HUES48 (cell line): ENCODE measurements at regions not wholly inside any gene's neighbourhood (a gene's known extent, or its start where the extent isn't known, plus 50 kb on each side); places are given as distances from the start of the nearest gene placed in this dataset.
"Not testable (repeated sequence)": the region's sequence is repeated elsewhere in the genome, so short reads cannot be mapped to it uniquely, and the experiment has no call there.

Experiments
- H3K27ac ChIP-seq: one replicate; pipeline ENCODE4 v1.7.0; 2013; ENCODE audit warnings: low read depth, low read length, inconsistent platforms
- H3K27me3 ChIP-seq: 2 replicates; pipeline ENCODE4 v1.6.1; 2013; ENCODE audit warnings: mild to moderate bottlenecking, low read length; ENCODE audit not compliant: control insufficient read depth, insufficient read depth
- H3K36me3 ChIP-seq: 2 replicates; pipeline ENCODE4 v1.6.1; 2013; ENCODE audit warnings: low read length; ENCODE audit not compliant: control insufficient read depth, insufficient read depth
- H3K4me1 ChIP-seq: 2 replicates; pipeline ENCODE4 v1.6.1; 2013; ENCODE audit warnings: mild to moderate bottlenecking, low read length; ENCODE audit not compliant: control insufficient read depth, insufficient read depth
- H3K4me3 ChIP-seq: 2 replicates; pipeline ENCODE4 v1.5.1; 2013; ENCODE audit warnings: mild to moderate bottlenecking, low read depth, low read length
- H3K9ac ChIP-seq: 2 replicates; pipeline ENCODE4 v1.6.1; 2013; ENCODE audit warnings: mild to moderate bottlenecking, low read depth, low read length, moderate library complexity
- H3K9me3 ChIP-seq: 2 replicates; pipeline ENCODE4 v1.6.1; 2013; ENCODE audit warnings: low read length; ENCODE audit not compliant: control insufficient read depth, insufficient read depth

GRCh38 chr16:86858501-86858900 lies 280.2 kb downstream of the FOXL1 start:
- Histone ChIP-seq H3K9ac (no peak overlapping the region), H3K4me1 (no peaks in the 10 kb centered on the region), H3K36me3 (no peaks in the 10 kb centered on the region), H3K4me3 (no peak overlapping the region), H3K9me3 (peaks cover 7% of the 10 kb centered on the region; the same call in 1 of the 2 replicates), H3K27me3 (no peaks in the 10 kb centered on the region), H3K27ac (no peak overlapping the region)

GRCh38 chr16:86861270-86861858 lies 283.0 kb downstream of the FOXL1 start:
- not testable (repeated sequence) for H3K27me3 ChIP-seq, H3K4me1 ChIP-seq, H3K9me3 ChIP-seq, H3K9ac ChIP-seq, H3K36me3 ChIP-seq, H3K27ac ChIP-seq, H3K4me3 ChIP-seq

- Histone ChIP-seq H3K9ac (no peak overlapping the region), H3K36me3 (no peaks in the 10 kb centered on the region), H3K27ac (no peak overlapping the region), H3K4me3 (no peak overlapping the region), H3K4me1 (no peaks in the 10 kb centered on the region), H3K9me3 (peaks cover 7% of the 10 kb centered on the region; the same call in 1 of the 2 replicates), H3K27me3 (no peaks in the 10 kb centered on the region)
These were observed 284.4 kb downstream of the FOXL1 start for GRCh38 chr16:86862595-86863280.

- H3K27me3 ChIP-seq = no peaks in the 10 kb centered on the region
- H3K4me3 ChIP-seq = no peak overlapping the region
- H3K36me3 ChIP-seq = no peaks in the 10 kb centered on the region
- no peak overlapping the region for H3K9ac ChIP-seq
- no peak overlapping the region for H3K27ac ChIP-seq
- no peaks in the 10 kb centered on the region for H3K4me1 ChIP-seq
- peaks cover 7% of the 10 kb centered on the region; the same call in 1 of the 2 replicates for H3K9me3 ChIP-seq
These were observed 285.3 kb downstream of the FOXL1 start for GRCh38 chr16:86863609-86864008.

GRCh38 chr16:86864586-86864985 lies 286.2 kb downstream of the FOXL1 start:
- no peaks in the 10 kb centered on the region for H3K36me3 ChIP-seq
- H3K4me3 ChIP-seq = no peak overlapping the region
- H3K27me3 ChIP-seq = no peaks in the 10 kb centered on the region
- H3K4me1 ChIP-seq = no peaks in the 10 kb centered on the region
- H3K9me3 ChIP-seq = peaks cover 7% of the 10 kb centered on the region; the same call in 1 of the 2 replicates
- H3K9ac ChIP-seq = no peak overlapping the region
- H3K27ac ChIP-seq = no peak overlapping the region

GRCh38 chr16:86865851-86866662 lies 287.7 kb downstream of the FOXL1 start:
- Histone ChIP-seq H3K27ac (no peak overlapping the region), H3K9me3 (peaks cover 7% of the 10 kb centered on the region; the same call in 1 of the 2 replicates), H3K27me3 (no peaks in the 10 kb centered on the region), H3K4me3 (no peak overlapping the region), H3K9ac (no peak overlapping the region), H3K4me1 (no peaks in the 10 kb centered on the region), H3K36me3 (no peaks in the 10 kb centered on the region)

GRCh38 chr16:86866986-86867722 lies 288.8 kb downstream of the FOXL1 start:
- H3K4me3 ChIP-seq = no peak overlapping the region
- H3K4me1 ChIP-seq = no peaks in the 10 kb centered on the region
- H3K27ac ChIP-seq = no peak overlapping the region
- H3K9ac ChIP-seq = no peak overlapping the region
- H3K36me3 ChIP-seq = no peaks in the 10 kb centered on the region
- no peaks in the 10 kb centered on the region for H3K27me3 ChIP-seq
- no peaks in the 10 kb centered on the region for H3K9me3 ChIP-seq

GRCh38 chr16:86868070-86868469 lies 289.7 kb downstream of the FOXL1 start:
- Histone ChIP-seq H3K4me3 (no peak overlapping the region), H3K4me1 (no peaks in the 10 kb centered on the region), H3K9me3 (no peaks in the 10 kb centered on the region), H3K36me3 (no peaks in the 10 kb centered on the region), H3K27me3 (no peaks in the 10 kb centered on the region), H3K9ac (no peak overlapping the region), H3K27ac (no peak overlapping the region)

- H3K27me3 ChIP-seq = no peaks in the 10 kb centered on the region
- no peak overlapping the region for H3K4me3 ChIP-seq
- H3K27ac ChIP-seq = no peak overlapping the region
- no peak overlapping the region for H3K9ac ChIP-seq
- H3K36me3 ChIP-seq = no peaks in the 10 kb centered on the region
- H3K4me1 ChIP-seq = no peaks in the 10 kb centered on the region
- no peaks in the 10 kb centered on the region for H3K9me3 ChIP-seq
These were observed 290.4 kb downstream of the FOXL1 start for GRCh38 chr16:86868786-86869185.

- no peak overlapping the region for H3K27ac ChIP-seq
These were observed 291.1 kb downstream of the FOXL1 start for GRCh38 chr16:86869288-86870022.

More at GRCh38 chr16:86869288-86870022, 291.1 kb downstream of the FOXL1 start:
- no peaks in the 10 kb centered on the region for H3K9me3 ChIP-seq
- no peaks in the 10 kb centered on the region for H3K4me1 ChIP-seq
- H3K36me3 ChIP-seq = no peaks in the 10 kb centered on the region
- no peak overlapping the region for H3K9ac ChIP-seq
- H3K4me3 ChIP-seq = no peak overlapping the region
- no peaks in the 10 kb centered on the region for H3K27me3 ChIP-seq
